Activated T-cell treated with anti-CD3 and anti-CD28 coated beads, Interleukin-2, amount 50 U/mL, for 72 hours (primary cell): ENCODE measurements at regions not wholly inside any gene's neighbourhood (a gene's known extent, or its start where the extent isn't known, plus 50 kb on each side); places are given as distances from the start of the nearest gene placed in this dataset.

Experiments used
- ATAC-seq, 2 donors: fragments of 150-1000 bp; cut with Tn5 transposase; replicated peaks in 1 of 2; 2 replicates each; pipeline ENCODE4 v1.10.0; 2021; ENCODE audit warnings: moderate library complexity in 2 of 2, mild to moderate bottlenecking in 1 of 2
- DNase-seq, 2 donors: peaks; one replicate each; pipeline ENCODE4 v3.0.0; 2021 to 2022; ENCODE audit warnings: mixed read lengths in 1 of 2
- H3K27ac Mint-ChIP-seq: one replicate; pipeline ENCODE4 v1.8.0; 2022; ENCODE audit warnings: mild to moderate bottlenecking, moderate library complexity, mixed read lengths
- H3K27me3 Mint-ChIP-seq: one replicate; pipeline ENCODE4 v1.8.0; 2022; ENCODE audit warnings: low read depth, mixed read lengths
- H3K36me3 Mint-ChIP-seq, 2 donors: one replicate each; pipeline ENCODE4 v1.8.0; 2022; ENCODE audit warnings: mixed read lengths in 2 of 2, mild to moderate bottlenecking in 1 of 2; ENCODE audit not compliant: insufficient read depth in 2 of 2
- H3K4me1 Mint-ChIP-seq: one replicate; pipeline ENCODE4 v1.8.0; 2022; ENCODE audit warnings: low read depth, mixed read lengths
- H3K4me3 Mint-ChIP-seq, 2 donors: one replicate each; pipeline ENCODE4 v1.8.0; 2022; ENCODE audit warnings: mild to moderate bottlenecking in 2 of 2, mixed read lengths in 2 of 2, moderate library complexity in 2 of 2
- H3K9me3 Mint-ChIP-seq, 2 donors: one replicate each; pipeline ENCODE4 v1.8.0; 2022; ENCODE audit warnings: mixed read lengths in 2 of 2

GRCh38 chr15:89406218-89406939, 71.8 kb upstream of the POLG start:
- Mint-ChIP-seq H3K36me3 (no peaks in the 10 kb centered on the region), H3K4me3 (peak overlapping the region; percentile 92 to 95), H3K9me3 (no peaks in the 10 kb centered on the region), H3K27me3 (peaks cover 96% of the 10 kb centered on the region), H3K27ac (no peak overlapping the region), H3K4me1 (peaks cover 39% of the 10 kb centered on the region)
- ATAC-seq = no peak
- DNase-seq = peak in 1 of 2 donors; percentile 8

GRCh38 chr15:89405494-89405893, 70.9 kb upstream of the POLG start:
- H3K36me3 Mint-ChIP-seq = no peaks in the 10 kb centered on the region
- H3K9me3 Mint-ChIP-seq = no peaks in the 10 kb centered on the region
- DNase-seq = no peak
- peaks cover 39% of the 10 kb centered on the region for H3K4me1 Mint-ChIP-seq
- no peak overlapping the region for H3K27ac Mint-ChIP-seq
- H3K4me3 Mint-ChIP-seq = no peak overlapping the region
- H3K27me3 Mint-ChIP-seq = peaks cover 96% of the 10 kb centered on the region
- ATAC-seq = no peak

- Mint-ChIP-seq H3K27ac (no peak overlapping the region), H3K9me3 (no peaks in the 10 kb centered on the region), H3K4me3 (no peak overlapping the region), H3K36me3 (no peaks in the 10 kb centered on the region), H3K27me3 (peaks cover 83% of the 10 kb centered on the region), H3K4me1 (peaks cover 36% of the 10 kb centered on the region)
- ATAC-seq = no peak
- DNase-seq = no peak
Observed at GRCh38 chr15:89404023-89404422, 69.4 kb upstream of the POLG start.

GRCh38 chr15:89402518-89402805, 67.8 kb upstream of the POLG start:
- no peak for ATAC-seq
- Mint-ChIP-seq H3K36me3 (no peaks in the 10 kb centered on the region), H3K9me3 (no peaks in the 10 kb centered on the region)

GRCh38 chr15:89401631-89402517, 67.2 kb upstream of the POLG start:
- Mint-ChIP-seq H3K27ac (no peak overlapping the region), H3K4me1 (peaks cover 19% of the 10 kb centered on the region), H3K4me3 (peak overlapping the region; percentile 47 to 58), H3K36me3 (no peaks in the 10 kb centered on the region), H3K9me3 (no peaks in the 10 kb centered on the region), H3K27me3 (peaks cover 81% of the 10 kb centered on the region)
- ATAC-seq (no peak), DNase-seq (no peak)

More at GRCh38 chr15:89402518-89402805, 67.8 kb upstream of the POLG start:
- Mint-ChIP-seq H3K27ac (no peak overlapping the region), H3K4me3 (no peak overlapping the region), H3K27me3 (peaks cover 78% of the 10 kb centered on the region), H3K4me1 (peaks cover 23% of the 10 kb centered on the region)
- DNase-seq = no peak

- DNase-seq = no peak
- peak overlapping the region; percentile 62 to 64 for H3K4me3 Mint-ChIP-seq
- H3K36me3 Mint-ChIP-seq = no peaks in the 10 kb centered on the region
- H3K27ac Mint-ChIP-seq = no peak overlapping the region
- no peak for ATAC-seq
- H3K4me1 Mint-ChIP-seq = peaks cover 10% of the 10 kb centered on the region
- no peaks in the 10 kb centered on the region for H3K9me3 Mint-ChIP-seq
- peaks cover 77% of the 10 kb centered on the region for H3K27me3 Mint-ChIP-seq
Observed at GRCh38 chr15:89400782-89401545, 66.3 kb upstream of the POLG start.

- Mint-ChIP-seq H3K4me3 (peak overlapping the region; percentile 75 to 82), H3K4me1 (peaks cover 8% of the 10 kb centered on the region), H3K36me3 (no peaks in the 10 kb centered on the region), H3K27ac (no peak overlapping the region), H3K9me3 (no peaks in the 10 kb centered on the region), H3K27me3 (peaks cover 70% of the 10 kb centered on the region)
- ATAC-seq (peak; percentile 32 to 41), DNase-seq (peak; percentile 15 to 21)
Observed at GRCh38 chr15:89400116-89400781, 65.6 kb upstream of the POLG start.

- Mint-ChIP-seq H3K9me3 (no peaks in the 10 kb centered on the region), H3K27me3 (peaks cover 67% of the 10 kb centered on the region), H3K4me1 (peaks cover 8% of the 10 kb centered on the region), H3K27ac (no peak overlapping the region), H3K4me3 (peak overlapping the region; percentile 75 to 82), H3K36me3 (no peaks in the 10 kb centered on the region)
- ATAC-seq = peak; percentile 85
- DNase-seq = peak; percentile 54 to 66
Observed at GRCh38 chr15:89399238-89400115, 64.9 kb upstream of the POLG start.

- DNase-seq = no peak
- Mint-ChIP-seq H3K4me3 (peak overlapping the region; percentile 75 to 82), H3K27ac (no peak overlapping the region), H3K9me3 (no peaks in the 10 kb centered on the region), H3K4me1 (peaks cover 8% of the 10 kb centered on the region), H3K36me3 (no peaks in the 10 kb centered on the region), H3K27me3 (peaks cover 64% of the 10 kb centered on the region)
- ATAC-seq = no peak
Observed at GRCh38 chr15:89398896-89399237, 64.2 kb upstream of the POLG start.

- H3K4me3 Mint-ChIP-seq = no peak overlapping the region
- peaks cover 59% of the 10 kb centered on the region for H3K27me3 Mint-ChIP-seq
- H3K4me1 Mint-ChIP-seq = peaks cover 8% of the 10 kb centered on the region
- no peaks in the 10 kb centered on the region for H3K9me3 Mint-ChIP-seq
- no peak overlapping the region for H3K27ac Mint-ChIP-seq
- DNase-seq = no peak
- no peak for ATAC-seq
- no peaks in the 10 kb centered on the region for H3K36me3 Mint-ChIP-seq
Observed at GRCh38 chr15:89397653-89398023, 63.0 kb upstream of the POLG start.

GRCh38 chr15:89396723-89397652, 62.4 kb upstream of the POLG start:
- DNase-seq = no peak
- H3K4me3 Mint-ChIP-seq = no peak overlapping the region
- H3K36me3 Mint-ChIP-seq = no peaks in the 10 kb centered on the region
- peaks cover 8% of the 10 kb centered on the region for H3K4me1 Mint-ChIP-seq
- no peaks in the 10 kb centered on the region for H3K9me3 Mint-ChIP-seq
- H3K27ac Mint-ChIP-seq = no peak overlapping the region
- peaks cover 54% of the 10 kb centered on the region for H3K27me3 Mint-ChIP-seq
- ATAC-seq = no peak
